ENCODE measurements at regions not wholly inside any gene's neighbourhood (a gene's known extent, or its start where the extent isn't known, plus 50 kb on each side); places are given as distances from the start of the nearest gene placed in this dataset.

DNA sequence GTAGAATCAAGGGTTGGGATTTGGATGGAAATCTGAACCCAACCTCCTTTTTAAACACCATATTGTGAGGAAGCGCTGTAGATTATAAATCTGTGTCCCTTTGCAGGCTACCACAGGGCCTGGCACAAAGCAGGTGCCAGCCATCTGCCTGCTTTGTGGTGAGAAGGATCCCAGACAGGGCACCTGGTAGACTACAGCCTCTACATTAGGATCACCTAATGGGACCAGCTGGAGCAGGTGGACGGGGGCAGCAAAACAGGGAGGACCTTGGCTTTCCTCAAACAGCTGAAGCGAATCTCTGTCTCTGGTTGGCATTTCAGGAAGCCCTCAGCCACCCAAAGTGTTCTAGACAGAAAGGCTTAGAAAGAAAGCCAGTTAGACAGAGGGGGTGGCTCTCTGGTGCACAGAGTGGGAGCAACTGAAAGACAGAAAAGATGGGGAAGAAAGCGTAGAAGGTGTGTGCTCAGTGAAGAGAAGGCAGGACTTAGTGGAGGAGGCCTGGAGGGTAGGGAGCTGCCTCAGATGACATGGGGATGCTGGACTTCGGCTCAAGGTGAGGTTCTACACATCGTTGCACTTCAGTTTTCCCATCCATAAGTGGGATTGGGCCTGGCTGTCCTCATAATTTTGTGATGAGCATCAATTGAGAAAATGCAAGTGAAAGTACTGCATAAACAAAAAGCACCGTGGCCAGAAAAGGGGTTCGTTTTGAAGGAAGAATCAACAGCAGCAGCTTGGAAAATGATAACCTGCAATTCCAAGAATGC, 350.8 kb downstream of the CYRIA start:
- DNase-seq, result no peak

DNA sequence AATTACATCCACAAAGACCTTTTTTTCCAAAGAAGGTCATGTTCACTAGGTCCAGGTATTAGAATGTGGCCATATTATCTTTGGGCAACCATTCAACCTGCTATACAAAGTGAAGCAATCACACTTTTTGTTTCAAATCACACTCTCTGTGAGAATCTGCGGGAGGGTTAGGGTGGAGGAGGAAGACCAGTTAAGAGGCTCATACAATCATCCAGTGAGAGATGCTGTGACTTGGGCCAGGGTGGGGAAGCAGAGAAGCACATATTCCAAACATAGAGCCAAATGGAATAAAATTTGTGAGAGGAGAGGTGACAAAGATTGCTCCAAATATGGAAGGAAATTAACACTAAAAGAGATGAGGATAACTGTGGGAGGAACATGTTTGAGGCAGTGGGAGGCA, 351.6 kb downstream of the CYRIA start:
- no peak for DNase-seq

GRCh38 chr2:16313235-16313975, 352.2 kb downstream of the CYRIA start:
- no peak for DNase-seq

- DNase-seq, result no peak
These were observed 352.9 kb downstream of the CYRIA start for GRCh38 chr2:16312771-16313170.

DNA sequence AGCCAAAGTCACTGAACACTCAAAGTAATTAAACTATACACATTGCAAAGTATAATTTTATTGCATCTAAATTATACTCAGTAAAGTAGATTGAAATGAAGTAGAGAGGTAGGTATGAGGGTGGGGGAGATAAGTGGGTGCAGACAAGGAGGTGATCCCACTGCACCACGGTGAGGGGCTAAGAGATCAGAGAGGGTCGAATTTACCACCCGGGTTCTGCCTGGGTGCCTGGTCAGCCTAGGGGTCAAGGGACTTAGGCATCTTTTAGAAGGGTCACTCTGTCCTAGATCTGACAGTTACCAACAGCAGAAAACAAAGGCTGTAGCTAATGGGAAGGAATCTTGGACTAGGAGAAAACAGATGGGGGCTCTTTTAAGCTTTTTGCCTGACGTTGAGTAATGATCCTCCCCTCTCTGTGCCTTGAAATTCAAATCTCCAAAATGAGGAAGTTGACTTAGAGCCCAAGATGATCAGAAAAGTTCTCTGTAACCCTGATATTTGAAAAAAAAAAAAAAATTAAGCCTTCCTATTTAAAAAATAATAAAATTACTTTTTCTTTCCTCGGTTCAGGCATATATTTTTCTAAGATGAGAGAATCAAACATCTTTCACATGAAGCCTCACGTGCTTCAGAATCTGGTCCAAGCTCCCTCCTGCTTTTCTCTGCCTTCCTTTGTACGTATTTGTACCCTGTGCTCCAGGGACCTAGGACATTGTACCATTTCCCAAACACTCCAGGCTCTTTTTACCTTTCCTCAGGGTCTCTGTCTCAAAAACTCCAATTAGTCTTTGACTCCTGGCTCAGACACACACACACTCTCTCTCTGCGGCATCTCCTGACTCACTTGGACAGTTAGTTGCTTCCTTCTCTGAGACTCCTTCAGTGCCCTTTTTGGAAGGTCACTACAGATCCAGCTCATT, 353.9 kb downstream of the CYRIA start:
- no peak for DNase-seq

DNA sequence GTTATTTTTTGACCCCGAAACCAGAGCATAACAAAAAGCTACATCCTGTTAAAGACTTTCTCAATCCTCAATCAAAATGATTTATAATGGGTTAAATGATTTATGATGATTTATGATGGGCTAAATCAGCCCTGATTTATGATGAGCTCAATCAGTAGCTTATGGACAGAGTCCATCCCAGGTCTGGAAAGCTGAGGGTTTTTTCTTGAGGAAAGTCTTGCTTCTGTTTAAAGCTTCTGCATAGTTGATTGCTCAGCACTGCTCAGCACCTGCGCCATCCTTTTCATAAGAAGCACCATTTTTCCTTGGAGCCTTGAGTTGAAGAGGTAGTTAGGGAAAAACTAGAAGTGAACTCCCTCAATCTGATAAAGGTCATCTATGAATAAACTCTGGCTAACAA, 356.8 kb downstream of the CYRIA start:
- DNase-seq, result no peak

DNA sequence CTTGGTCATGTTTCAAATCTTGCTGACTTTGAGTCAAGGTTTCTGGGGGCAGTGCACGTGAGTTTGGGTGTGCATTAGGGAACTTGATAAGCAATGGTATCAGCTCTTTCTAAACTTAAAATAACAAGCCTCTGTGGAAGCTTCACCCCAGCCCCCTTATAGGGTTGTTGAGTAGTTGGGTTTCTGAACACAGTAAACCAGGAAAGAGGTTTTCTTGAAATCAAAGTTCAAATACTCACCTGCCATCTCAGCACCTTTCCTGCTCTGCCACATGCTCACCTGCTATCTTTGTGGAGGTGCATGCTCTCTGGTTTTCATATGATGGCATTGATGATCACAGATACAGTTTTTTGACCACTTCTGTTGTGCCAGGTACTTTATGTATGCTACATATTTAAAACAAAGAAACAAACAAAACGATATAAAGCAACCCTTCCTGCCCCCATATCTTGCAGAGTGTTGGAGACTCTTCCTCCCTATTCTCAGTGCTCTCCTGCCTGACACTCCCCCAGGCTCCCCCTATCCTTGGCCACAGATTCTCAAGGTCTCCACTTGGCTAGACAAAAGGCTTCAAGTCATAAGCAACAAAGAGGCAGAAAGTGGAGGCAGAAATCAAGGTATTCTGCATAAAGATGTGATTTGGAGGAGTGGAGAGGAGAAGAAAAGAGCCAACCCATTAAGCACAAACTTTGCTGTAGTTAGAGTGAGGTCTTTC, 360.6 kb downstream of the CYRIA start:
- DNase-seq, result no peak

- DNase-seq, result no peak
These were observed 361.9 kb downstream of the CYRIA start for GRCh38 chr2:16303761-16304160.

DNA sequence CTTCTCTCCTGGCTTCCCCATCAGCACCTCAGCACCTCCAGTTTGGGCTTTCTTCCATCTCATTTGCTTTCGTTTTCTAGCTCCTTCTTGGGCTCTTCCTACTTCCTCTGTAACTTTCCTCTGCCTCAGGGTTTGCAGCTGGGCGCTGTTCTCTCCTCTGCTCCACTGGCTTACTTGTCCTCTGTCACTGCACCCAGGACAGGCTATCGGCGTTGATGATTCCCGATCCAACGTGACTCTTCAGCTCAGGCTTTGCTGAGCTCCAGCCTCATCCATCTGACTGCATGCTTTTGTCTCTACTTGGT, 362.4 kb downstream of the CYRIA start:
- no peak for DNase-seq

DNA sequence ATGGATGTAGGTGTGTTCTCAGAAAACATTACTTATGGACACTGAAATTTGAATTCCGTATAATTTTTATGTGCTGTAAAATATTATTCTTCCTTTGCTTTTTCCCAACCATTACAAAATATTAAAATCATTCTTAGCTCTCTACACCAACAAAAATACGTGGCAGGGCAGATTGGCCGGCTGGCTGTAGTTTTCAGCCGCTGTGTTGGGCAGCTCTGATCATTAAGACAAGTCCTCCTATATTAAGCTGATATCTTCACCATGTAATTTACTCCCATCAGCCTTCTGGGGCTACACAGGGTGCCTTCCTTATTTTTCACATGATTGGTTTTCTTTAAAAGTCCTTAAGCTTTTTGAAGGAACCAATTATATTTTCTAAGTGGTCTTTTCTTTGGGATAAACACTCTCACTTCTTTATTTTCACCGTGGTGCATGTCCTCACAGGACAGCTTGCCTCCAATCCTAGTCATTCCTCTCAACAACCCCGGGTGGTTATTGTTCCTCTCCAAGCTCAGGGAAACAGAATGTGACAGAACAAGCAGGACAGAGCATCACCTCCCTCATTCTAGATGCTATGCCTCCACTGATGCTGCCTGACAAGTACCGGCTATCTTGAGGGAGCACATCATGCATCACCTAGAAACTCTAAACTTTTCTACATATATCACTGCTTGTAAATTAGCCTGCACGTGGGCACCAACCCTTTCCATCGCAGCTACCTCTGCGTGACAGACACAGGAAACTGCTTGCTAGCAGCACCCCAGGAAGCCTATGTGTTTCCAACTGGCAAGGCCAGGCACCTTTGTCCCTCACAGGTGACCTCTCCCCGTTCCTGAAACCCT, 362.3 kb downstream of the MYCN start:
- no peak for DNase-seq

GRCh38 chr2:16301961-16302360, 361.6 kb downstream of the MYCN start:
- DNase-seq, result no peak

- DNase-seq, result no peak
These were observed 358.5 kb downstream of the MYCN start for GRCh38 chr2:16298866-16299265.

GRCh38 chr2:16296331-16297250, 356.2 kb downstream of the MYCN start:
- DNase-seq, result no peak

GRCh38 chr2:16296038-16296290, 355.6 kb downstream of the MYCN start:
- DNase-seq, result no peak

DNA sequence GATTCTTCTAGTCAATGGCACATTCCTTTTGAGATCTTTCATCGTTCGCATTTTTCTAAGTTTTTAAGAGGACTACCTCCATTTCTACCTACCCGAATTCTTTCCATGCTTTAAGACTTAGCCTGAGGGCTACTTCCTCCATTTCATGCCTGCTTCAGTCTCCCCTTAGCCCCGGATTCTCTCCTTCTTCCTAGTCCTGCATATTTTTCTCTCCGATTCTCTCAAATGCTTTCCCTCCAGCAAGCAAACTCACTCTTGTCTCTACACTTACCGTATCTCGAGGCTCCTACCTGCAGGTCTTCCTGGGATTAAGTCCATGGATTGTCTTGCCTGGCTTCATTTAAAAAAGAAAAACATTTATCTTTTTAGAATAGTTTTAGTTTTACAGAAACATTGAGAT, 354.4 kb downstream of the MYCN start:
- DNase-seq, result no peak

DNA sequence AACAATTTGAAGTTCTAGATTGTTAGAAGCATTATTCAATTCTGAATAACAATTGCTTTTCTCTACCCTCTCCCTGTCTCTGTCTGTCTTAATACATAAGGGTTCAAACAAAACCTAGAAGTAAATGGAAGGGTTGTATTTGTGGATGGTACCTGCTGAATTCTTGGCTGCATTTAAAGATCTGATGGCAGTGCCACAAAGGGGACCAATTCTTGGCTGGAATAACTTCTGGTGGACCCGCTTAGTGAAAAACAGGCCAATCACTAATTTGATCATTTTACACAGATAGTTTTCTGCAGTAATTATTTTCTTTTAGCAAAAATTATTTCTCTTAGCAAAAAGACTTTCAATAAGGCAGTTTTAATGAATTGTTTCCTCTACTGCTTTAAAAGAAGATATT, 353.5 kb downstream of the MYCN start:
- DNase-seq, result no peak

- no peak for DNase-seq
These were observed 353.0 kb downstream of the MYCN start for GRCh38 chr2:16293398-16293797.

DNA sequence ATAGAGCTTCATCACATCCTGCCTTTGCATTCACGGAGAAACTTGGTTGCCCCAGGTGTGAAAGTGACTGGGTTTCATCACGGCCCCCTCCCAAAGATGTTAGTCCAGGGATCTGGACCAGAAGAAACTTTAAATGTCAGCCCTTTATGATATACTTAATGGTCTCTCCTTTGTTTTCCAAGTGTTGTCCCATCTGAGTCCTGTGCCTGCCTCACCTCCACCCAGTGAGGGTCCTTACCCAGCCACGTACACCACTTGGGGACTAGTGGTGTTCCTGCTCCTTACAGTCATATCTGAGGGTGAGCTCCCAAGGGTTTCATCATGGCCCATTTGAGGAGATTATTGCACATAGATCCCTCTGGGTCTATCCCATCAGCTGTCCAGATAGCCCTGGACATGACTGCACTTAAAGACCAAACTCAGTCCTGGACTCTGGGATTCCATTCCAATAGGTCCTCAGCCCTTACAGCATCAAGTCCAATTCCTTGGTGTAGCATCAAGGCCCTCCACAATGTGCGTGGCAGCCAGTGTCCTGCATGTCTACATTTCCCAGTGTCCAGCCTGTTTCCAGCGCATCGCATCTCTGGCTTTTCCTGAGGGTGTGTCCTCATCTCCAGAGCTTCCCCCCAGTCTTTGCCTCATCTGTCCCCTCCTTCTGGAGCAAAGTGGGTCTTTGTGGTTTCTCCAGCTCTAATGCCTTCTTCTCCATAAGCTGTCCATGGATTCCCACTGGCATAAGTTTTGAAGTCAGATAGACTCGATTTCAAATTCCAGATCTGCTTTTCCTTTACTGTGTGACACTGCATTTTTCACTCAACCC, 351.6 kb downstream of the MYCN start:
- DNase-seq, result no peak

GRCh38 chr2:16291226-16291625, 350.9 kb downstream of the MYCN start:
- DNase-seq, result no peak

DNA sequence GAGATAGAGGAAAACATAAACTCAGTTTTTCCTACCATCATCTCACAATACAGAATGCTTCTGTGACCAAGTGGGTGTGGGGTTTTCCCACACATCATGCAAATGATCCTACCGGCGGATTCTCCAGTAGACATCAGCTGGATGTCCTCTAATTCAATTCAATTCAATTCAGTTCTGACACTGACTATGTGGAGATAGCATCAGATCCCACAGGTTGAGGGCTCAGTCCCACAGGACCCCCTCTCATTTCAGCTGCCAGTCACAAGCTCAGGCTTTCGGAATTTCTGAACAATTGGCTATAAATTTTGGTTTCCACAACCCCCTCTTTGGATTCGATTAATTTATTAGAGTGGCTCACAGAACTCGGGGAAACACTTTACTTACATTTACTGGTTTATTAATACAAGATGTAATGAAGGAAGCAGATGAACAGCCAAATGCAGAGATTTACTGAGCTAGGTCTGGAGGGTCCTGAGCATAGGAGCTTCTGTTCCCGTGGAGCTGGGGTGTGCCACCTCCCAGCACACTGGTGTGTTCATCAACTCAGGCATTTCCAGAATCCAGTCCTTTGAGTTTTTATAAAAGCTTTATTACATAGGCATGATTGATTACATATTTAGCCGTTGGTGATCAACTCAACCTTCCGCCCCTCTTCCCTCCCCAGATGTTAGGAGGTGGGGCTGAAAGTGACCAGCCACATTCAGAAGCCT, 350.1 kb downstream of the MYCN start:
- DNase-seq, result no peak
